Activated CD4-positive, CD25-positive, alpha-beta regulatory T cell treated with anti-CD3 and anti-CD28 coated beads, Interleukin-2, amount 50 U/mL, for 24 hours (primary cell): ENCODE measurements at regions not wholly inside any gene's neighbourhood (a gene's known extent, or its start where the extent isn't known, plus 50 kb on each side); places are given as distances from the start of the nearest gene placed in this dataset.
"Not testable (repeated sequence)": the region's sequence is repeated elsewhere in the genome, so short reads cannot be mapped to it uniquely, and the experiment has no call there.

Experiments
- ATAC-seq, 2 donors: fragments of 150-1000 bp; cut with Tn5 transposase; one replicate each; pipeline ENCODE4 v1.10.0; 2021; ENCODE audit warnings: mild to moderate bottlenecking in 1 of 2, moderate library complexity in 1 of 2

- no peak for ATAC-seq
These were observed 810.8 kb upstream of the ATXN7L3B start for GRCh38 chr12:73726881-73727280.

DNA sequence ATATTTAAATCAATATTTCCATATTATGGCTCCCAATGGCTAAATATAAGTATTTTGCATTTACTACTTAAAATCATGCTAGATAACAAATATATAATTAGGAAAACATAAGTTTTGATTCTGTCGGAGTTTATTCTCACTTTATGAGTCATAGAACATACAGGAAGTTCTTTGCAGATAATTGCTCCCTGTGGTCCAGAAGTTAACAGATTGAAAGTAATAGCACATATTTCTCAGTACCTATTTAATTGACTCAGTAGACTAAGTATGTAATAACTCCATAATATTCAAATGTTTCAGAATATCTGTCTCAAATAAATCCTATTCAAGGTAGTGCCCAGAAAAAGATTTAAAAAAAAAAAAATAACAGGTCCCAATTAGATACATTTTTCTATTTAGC is 806.0 kb upstream of the ATXN7L3B start:
- no peak for ATAC-seq

GRCh38 chr12:73769337-73769736 is 768.3 kb upstream of the ATXN7L3B start:
- no peak for ATAC-seq

DNA sequence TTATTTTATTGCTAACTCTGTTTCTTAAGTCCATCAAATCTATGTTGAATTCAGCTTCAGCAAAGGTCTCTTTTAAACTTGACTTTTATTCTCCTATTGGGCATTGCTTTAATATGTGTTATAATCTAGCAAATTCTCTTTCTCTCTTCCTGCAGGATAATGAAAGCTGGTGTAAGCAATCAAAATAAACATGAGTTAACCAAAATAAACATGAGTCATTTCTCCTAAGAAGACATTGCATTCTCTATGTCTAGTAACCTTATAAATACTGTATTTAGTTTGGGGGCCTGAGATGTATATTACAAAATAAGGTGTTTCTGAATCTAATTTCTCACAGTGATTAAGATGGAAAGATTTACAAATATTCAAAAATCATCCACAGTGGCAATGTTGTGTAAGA is 739.1 kb upstream of the ATXN7L3B start:
- no peak for ATAC-seq

DNA sequence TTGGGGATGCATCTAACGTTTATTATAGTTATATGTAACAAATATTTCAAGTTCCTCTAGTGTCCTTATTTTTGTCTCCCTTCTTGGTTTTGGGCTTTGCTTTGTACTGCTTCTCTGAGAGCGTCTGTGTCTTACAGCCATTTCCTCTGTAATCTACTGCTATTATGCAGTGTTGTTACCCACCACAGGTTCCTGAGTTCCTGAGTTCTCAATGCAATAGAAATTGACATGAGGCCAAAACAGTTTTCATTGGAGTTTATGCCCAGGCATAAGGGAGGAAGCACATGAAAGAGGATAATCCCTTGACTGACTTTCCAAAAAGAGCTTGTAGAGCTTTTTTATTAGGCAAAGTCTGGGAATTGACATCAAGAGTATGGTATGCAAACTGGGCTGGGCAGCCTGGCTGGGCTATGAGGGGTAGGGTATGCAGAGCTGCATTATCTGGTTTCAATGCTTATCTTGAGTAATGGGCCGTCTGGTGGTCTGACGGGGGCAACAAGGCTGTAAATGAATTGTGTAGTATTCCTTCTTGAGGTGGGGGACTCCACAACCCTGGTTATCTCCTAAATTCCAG is 722.5 kb upstream of the ATXN7L3B start:
- no peak for ATAC-seq

DNA sequence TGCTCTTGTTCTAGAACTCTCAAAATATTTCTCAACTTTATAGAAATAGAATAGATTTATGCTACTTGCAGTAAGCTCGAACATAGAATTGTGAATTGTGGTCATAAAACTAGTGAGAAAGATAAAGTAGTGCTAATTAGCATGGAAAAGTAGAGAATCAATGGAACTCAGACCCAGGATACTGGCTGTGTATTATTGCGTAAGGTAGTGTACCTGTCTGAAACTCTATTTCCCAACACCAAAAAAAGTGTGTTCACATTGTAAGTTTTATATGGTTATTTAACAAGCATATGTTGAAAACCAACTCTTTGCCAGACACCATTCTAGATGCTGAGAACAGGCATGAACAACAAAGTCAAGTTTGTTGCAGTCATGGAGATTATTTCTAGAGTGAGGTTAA is 720.5 kb upstream of the ATXN7L3B start:
- ATAC-seq: no peak

DNA sequence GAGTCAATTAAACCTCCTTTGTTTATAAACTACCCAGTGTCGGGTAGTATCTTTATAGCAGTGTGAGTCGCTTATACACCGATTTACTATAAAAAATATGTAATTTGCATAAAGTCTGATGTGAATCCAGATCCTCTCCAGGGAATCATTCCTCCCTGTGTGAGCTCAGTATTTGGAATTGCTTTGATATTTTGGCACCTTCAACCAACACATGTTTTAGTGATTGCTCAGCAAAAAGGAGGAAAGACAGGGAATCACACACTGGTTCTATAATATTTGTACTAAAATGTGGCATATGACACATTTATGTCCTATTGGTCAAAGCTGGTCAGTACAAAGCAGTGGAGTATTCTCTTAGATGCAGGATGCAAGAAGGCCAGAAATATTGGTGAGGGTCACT is 703.9 kb upstream of the ATXN7L3B start:
- no peak for ATAC-seq

GRCh38 chr12:73841963-73842362 is 695.7 kb upstream of the ATXN7L3B start:
- no peak for ATAC-seq

- ATAC-seq: no peak
These were observed 674.1 kb upstream of the ATXN7L3B start for GRCh38 chr12:73863546-73863945.

- no peak for ATAC-seq
These were observed 670.5 kb upstream of the ATXN7L3B start for GRCh38 chr12:73867147-73867546.

DNA sequence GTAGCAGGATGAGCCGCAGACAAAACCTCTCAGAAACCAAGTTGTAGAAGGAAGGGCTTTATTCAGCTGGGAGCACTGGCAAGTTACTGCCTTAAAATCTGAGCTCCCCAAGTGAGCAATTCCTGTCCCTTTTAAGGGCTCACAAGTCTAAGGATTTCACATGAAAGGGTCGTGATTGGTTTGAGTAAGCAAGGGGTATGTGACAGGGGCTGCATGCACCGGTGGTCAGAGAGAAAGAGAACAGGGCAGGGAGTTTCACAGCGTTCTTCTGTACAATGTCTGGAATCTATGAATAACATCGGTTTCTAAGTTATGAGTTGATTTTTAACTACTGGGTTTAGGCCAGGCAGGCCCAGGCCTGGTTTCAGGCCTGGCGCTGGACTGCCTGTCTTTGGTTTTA is 660.3 kb upstream of the ATXN7L3B start:
- not testable (repeated sequence) for ATAC-seq

DNA sequence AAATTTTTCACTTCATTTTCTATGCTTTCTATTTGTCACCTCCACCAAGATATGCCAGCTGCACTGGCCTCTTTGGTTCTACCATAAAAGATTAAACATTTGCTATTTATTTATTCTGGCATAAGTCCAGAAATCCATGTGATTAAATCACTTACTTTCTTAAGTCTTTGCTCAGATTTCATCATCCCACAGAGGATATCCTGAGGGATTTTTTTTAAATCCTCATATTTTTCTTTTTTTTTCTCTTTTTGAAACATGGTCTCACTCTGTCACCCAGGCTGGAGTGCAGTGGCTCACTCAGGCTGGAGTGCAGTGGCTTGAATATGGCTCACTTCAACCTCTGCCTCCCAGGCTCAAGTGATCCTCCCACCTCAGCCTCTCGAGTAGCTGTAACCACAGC is 645.4 kb upstream of the ATXN7L3B start:
- ATAC-seq: no peak

- ATAC-seq: no peak
These were observed 639.0 kb upstream of the ATXN7L3B start for GRCh38 chr12:73898645-73899044.

- no peak for ATAC-seq
These were observed 635.4 kb upstream of the ATXN7L3B start for GRCh38 chr12:73902260-73902659.

DNA sequence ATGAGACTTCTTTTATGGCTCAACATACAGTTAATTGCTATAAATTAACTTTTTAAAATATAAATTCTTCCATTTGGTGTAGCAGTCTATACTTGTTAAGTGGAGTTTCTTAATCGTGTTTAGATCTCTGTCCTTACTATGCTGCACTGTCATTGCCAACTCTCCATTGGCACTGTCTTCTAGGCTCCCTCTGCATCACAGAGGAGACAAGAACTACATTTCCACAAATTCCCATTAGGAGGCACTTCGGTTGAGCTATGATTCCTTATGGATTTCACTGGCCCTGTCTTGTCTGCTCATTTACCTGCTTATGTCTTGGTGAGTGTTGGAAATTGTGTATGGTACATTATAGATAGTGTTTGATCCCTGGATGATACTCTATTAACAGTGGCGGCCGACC is 630.9 kb upstream of the ATXN7L3B start:
- no peak for ATAC-seq

- no peak for ATAC-seq
These were observed 601.8 kb upstream of the ATXN7L3B start for GRCh38 chr12:73935817-73936216.

DNA sequence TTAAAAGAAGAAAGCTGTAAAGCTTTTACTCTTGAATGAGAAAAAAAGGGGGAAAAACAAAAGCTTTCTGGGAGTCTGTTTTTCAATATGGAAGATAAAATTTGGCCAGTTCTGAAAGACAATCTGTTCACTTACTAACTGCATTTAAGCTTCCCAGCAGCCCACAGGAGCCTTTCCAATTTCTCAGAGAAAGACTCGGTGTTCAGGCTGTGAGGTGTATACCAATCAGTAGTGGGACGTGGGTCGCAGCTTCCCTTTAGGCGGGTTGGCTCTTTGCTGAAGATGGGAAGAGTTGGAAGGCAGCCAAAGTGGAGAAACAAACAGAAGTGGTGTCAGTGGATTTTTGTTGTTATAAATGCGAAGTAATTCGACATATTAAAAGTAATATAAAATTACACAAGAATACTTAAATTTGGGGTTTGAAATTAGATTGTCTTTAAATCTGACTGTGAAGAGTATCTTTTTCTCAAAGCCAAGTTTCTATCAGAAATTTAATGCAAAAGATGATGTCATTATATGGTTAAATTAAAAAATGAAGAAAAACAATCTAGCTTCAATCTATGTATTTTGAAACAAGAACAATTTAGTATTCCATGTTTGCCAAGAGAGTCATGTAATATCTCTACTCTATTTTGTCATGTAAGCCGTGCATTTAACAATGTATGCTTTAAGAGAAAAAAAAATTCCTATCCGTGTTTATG is 590.2 kb upstream of the ATXN7L3B start:
- no peak for ATAC-seq

- ATAC-seq: no peak
These were observed 587.1 kb upstream of the ATXN7L3B start for GRCh38 chr12:73950507-73950906.

- no peak for ATAC-seq
These were observed 585.5 kb upstream of the ATXN7L3B start for GRCh38 chr12:73951956-73952703.

- no peak for ATAC-seq
These were observed 573.0 kb upstream of the ATXN7L3B start for GRCh38 chr12:73964641-73965040.

GRCh38 chr12:73973486-73973885 is 564.1 kb upstream of the ATXN7L3B start:
- no peak for ATAC-seq

DNA sequence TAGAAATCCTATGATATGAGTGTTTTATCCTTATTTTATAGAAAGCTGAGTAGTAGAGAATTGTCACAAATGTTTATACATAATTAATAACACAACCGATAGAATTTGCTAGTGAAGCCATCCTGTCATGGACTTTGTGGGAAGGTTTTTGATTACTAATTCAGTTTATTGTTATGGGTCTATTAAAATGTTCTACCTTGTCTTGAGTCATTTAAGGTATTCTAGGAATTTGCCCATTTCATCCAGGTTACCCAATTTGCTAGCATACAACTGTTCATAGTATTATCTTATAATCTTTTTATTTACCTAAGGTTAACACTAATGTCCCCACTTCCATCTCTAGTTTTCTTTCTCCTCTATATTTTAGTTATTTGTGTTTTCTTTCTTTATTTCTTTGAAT is 553.1 kb upstream of the ATXN7L3B start:
- ATAC-seq: no peak

- no peak for ATAC-seq
These were observed 546.5 kb upstream of the ATXN7L3B start for GRCh38 chr12:73991138-73991537.

GRCh38 chr12:73998894-73999293 is 538.7 kb upstream of the ATXN7L3B start:
- no peak for ATAC-seq
